OCI-LY3 (cell line): ENCODE measurements at regions not wholly inside any gene's neighbourhood (a gene's known extent, or its start where the extent isn't known, plus 50 kb on each side); places are given as distances from the start of the nearest gene placed in this dataset.

Experiments used
- CTCF ChIP-seq: fragments of 200-600, 300-600 bp; sonication (generic); IDR thresholded peaks from 2 replicates; pipeline ENCODE4 v1.5.1; 2014; ENCODE audit warnings: antibody characterized with exemption, low read length, low read depth
- EZH2phosphoT487 ChIP-seq: fragments of 200-600 bp; shearing (Covaris generic); IDR thresholded peaks from 2 replicates; pipeline ENCODE4 v1.6.1; 2018; ENCODE audit warnings: antibody characterized with exemption, mixed run types, low read depth

- TF ChIP-seq CTCF (no peak), EZH2phosphoT487 (no peak)
These were observed 239.5 kb upstream of the LRRC7 start for GRCh38 chr1:69328186-69328585.
